ENCODE measurements at regions not wholly inside any gene's neighbourhood (a gene's known extent, or its start where the extent isn't known, plus 50 kb on each side); places are given as distances from the start of the nearest gene placed in this dataset.

DNA sequence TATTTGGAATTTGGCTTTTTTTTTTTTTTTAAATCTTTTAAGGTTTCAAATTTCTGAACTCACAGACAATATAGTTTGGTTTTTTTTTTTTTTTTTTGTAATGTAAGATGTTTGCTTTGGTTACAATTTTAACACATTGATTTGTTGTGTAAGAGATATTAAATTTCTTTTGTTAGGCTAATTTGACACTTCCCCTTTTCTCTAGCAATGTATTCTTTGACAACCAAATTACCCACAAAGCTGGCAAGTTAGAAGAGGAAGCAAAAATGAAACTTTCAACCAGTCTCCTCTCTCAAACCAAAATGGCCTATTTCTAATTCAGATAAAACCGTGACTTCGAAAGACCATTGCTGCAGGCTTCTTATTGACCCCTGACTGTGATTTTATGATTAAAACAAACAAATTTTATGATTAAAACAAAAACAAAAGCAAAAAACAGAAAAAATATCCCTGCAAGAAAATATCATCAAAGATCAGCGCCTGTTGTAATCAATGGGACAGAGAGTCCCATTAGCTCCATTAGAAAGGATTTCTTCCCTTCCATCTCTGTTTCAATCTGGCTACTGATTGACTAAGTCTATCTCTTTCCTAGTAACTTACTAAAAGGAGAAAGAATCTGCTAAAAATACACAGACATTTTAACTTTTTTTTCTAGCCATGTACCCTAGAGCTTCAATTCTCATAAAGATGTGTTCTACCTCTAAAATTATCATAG lies 489.2 kb downstream of the MDFIC start:
- TF ChIP-seq POLR2A (IDR thresholded peaks at IDR 0.05): no peak
- TF ChIP-seq, protein P1, sequence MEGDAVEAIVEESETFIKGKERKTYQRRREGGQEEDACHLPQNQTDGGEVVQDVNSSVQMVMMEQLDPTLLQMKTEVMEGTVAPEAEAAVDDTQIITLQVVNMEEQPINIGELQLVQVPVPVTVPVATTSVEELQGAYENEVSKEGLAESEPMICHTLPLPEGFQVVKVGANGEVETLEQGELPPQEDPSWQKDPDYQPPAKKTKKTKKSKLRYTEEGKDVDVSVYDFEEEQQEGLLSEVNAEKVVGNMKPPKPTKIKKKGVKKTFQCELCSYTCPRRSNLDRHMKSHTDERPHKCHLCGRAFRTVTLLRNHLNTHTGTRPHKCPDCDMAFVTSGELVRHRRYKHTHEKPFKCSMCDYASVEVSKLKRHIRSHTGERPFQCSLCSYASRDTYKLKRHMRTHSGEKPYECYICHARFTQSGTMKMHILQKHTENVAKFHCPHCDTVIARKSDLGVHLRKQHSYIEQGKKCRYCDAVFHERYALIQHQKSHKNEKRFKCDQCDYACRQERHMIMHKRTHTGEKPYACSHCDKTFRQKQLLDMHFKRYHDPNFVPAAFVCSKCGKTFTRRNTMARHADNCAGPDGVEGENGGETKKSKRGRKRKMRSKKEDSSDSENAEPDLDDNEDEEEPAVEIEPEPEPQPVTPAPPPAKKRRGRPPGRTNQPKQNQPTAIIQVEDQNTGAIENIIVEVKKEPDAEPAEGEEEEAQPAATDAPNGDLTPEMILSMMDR (IDR thresholded peaks at IDR 0.05): no peak
